Suprapubic skin (tissue), 3 donors: ENCODE measurements at regions not wholly inside any gene's neighbourhood (a gene's known extent, or its start where the extent isn't known, plus 50 kb on each side); places are given as distances from the start of the nearest gene placed in this dataset.
"Not testable (repeated sequence)": the region's sequence is repeated elsewhere in the genome, so short reads cannot be mapped to it uniquely, and the experiment has no call there.

Source experiments
- CTCF ChIP-seq, 2 donors: fragments of 200-600 bp in 1 of 2; fragments of 450-650 bp in 1 of 2; sonication (generic) in 1 of 2; IDR thresholded peaks; one replicate each; pipeline ENCODE4 v1.5.1; 2016 to 2019; ENCODE audit warnings: antibody characterized with exemption in 2 of 2, mild to moderate bottlenecking in 1 of 2, moderate library complexity in 1 of 2
- EP300 ChIP-seq: sonication (generic); formaldehyde crosslinking; IDR thresholded peaks from one replicate; pipeline ENCODE4 v1.6.1; 2017; ENCODE audit warnings: antibody characterized with exemption
- POLR2A ChIP-seq, 2 donors: fragments of 450-650 bp; IDR thresholded peaks; one replicate each; pipeline ENCODE4 v1.6.1; 2017; ENCODE audit warnings: antibody characterized with exemption in 2 of 2, mild to moderate bottlenecking in 2 of 2, moderate library complexity in 2 of 2

GRCh38 chr2:87650837-87651236 lies 97.0 kb upstream of the PLGLB2 start:
- TF ChIP-seq POLR2A (IDR thresholded peaks at IDR 0.05); CTCF (IDR thresholded peaks at IDR 0.05); EP300: not testable (repeated sequence)
